ENCODE measurements at regions not wholly inside any gene's neighbourhood (a gene's known extent, or its start where the extent isn't known, plus 50 kb on each side); places are given as distances from the start of the nearest gene placed in this dataset.

DNA sequence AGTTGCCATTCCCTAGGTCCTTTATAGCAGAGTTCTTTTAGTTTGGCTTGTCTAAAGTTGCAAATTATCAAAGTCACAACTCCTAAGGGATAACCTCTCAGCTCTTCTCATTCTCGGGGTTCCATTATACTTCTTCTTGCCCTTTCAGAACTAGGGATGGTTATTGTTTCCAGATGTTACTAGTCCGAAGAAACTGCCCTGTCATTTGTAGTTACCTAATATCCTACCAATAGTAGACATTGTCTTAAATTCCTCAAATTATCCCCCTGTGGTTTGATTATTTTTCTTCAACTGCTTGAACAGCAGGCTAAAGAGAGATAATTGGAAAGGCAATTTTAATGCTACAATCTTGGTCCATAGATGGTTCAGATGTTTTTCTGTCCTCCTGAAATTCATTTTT, 709.8 kb downstream of the KCTD16 start:
- DNase-seq = no peak
- intact Hi-C loops (cut with DNase I, micrococcal nuclease) = no loop called here
- ATAC-seq = no peak

DNA sequence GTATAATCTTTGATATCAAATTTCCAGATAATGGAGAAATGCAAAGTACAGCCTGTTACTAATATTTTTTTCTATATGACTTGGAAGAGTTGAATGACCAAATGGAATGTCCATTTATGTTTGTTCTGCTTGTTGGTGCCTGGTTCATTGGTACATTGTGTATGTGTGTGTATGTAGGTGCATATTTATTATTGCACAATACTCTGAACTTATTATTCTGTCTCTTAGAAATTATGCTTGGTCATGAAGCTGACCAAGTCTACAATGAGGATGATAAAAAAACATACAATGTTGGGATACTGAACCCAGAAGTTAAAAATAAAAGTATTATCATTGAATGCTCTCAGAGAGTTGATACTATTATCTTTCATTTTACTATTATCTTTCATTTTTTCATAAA, 706.3 kb downstream of the KCTD16 start:
- DNase-seq (no peak), ATAC-seq (no peak)
- intact Hi-C loops (cut with DNase I, micrococcal nuclease) = no loop called here

DNA sequence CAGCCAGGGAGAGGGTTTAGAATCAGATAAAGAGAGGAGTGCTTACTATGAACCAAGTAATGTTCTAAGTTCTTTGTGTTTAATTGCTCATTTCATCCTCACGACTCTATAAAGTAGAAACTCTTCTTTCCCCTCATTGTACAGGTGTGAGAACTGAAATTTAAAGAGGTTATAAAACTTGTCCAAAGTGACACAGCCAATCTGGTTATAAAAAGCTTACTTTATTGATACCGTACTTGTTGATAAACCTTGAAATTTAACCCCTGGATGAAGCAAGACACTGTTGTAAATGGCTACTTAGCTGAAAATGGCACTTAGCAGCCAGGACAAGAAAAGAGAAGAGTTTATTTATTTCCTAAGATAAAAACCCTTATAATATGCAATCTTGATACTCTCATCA, 702.4 kb downstream of the KCTD16 start:
- peak; percentile 61 for ATAC-seq

DNA sequence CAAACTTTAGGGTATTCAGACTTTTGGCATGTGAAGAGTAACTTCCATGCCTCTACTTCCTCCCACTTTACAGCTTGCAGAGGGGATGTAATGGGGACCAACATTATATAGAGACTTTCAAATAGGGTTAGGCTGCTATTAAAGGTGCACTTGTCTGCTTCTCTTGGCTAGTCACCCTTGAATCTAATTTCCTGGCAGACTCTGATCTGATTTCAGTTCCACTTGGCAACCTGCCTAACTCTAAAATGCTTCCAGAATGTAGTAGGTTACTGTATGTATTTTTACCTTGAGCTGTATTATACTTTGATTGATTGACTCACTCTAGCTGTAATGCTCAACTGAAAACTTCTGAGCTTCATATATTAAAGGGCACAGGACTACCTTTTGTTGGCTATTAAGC, 693.4 kb downstream of the KCTD16 start:
- ATAC-seq (peak; percentile 62), DNase-seq (no peak)
- intact Hi-C loops (cut with DNase I, micrococcal nuclease) = no loop called here

More for the DNA sequence above, 702.4 kb downstream of the KCTD16 start:
- intact Hi-C loops (cut with DNase I, micrococcal nuclease) = no loop called here
- no peak for DNase-seq

DNA sequence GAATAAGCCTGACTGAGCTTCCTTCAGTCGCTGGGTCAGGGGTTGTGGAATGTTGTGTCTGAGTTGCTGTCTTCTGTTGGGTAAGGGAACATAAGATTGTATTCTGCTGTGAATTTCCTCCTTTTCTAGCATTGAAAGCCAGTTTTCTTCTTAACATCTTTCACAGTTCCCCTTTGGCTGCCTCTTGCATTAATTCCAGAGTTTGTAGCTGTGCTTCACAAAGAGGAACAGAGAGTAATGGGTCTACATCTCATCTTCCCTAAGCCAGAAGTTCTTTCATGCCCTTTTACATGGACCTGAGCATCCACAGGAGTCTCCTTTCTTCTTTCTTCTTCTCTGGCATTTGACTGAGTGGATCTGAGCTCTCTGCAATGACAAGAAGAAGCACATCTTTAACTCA, 686.8 kb downstream of the KCTD16 start:
- DNase-seq (no peak), ATAC-seq (no peak)
- intact Hi-C loops (cut with DNase I, micrococcal nuclease) = no loop called here

DNA sequence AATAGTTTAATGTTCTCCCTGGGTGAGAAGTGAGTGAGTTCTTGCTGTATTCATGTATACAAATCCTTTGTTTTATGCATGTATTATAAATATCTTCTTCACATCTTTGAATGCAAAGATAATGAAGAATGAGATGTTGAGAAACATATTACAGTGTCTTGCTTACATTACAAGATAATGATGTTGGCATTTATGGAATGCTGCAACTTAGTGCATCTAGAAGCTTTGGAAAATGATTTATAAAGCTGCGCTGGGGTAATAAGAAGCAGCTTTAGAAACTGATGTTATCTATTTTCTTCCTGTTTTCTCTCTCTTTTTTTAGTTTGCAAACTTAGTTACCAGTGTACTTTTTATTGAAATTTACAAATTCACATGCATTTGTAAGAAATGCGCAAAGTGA, 673.4 kb downstream of the KCTD16 start:
- DNase-seq (no peak), ATAC-seq (no peak)
- intact Hi-C loops (cut with DNase I, micrococcal nuclease) = no loop called here

DNA sequence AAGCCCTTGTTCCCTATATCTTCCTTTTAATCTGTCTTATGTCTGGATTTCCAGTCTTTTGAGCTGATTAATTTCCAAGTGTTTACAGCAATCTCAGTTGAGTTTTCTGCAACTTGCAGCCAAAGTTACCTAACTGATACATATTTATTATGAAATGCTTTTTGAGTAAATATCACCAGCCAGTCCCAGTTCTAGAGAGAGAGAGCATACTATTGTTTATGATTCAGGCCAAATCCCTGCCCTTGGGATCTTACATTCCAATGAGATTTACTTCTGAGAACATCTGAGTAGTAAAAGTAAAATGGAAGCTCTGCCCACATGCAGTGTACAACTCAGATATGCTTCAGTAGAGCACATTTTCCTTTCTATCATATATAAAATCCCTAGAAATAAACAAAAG, 661.7 kb downstream of the KCTD16 start:
- ATAC-seq = no peak
- DNase-seq = no peak
- intact Hi-C loops (cut with DNase I, micrococcal nuclease) = no loop called here

DNA sequence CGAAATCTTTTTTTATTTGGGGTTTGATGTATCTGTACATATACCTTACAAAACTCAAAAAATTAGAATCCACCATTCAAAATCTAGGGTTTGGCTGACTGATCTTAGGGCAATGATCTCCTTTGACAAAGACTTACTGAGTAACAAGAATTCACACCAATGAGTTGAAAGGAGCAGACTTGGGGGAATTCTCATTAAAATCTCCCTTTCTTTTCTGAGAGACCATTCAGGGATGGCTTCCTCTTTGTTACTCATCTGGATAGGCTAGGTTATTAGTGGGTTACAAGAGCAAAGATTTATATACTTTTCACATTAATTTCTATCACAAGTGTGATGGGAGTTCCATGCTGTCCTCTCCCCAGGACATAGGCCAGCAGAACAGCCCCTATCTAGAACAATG, 661.0 kb downstream of the KCTD16 start:
- no peak for DNase-seq
- ATAC-seq = no peak
- intact Hi-C loops (cut with DNase I, micrococcal nuclease) = no loop called here

DNA sequence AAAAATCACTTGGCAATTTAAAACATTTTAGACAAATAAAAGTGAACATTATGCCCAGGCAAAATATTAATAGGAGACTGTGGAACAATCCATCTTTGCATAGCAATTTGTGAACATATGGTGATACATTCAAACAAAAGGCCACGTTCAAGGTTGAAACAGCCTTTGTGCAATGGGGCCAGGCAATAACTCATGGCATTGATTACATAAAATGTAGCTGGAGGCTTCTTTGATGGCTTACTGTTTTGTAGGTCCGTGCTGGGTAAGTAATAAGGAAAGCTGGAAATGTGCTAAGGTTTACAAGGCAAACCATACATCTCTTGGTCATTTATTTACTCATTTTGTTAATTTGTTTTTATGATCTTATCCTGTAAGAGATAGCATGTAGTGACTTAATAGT, 651.8 kb downstream of the KCTD16 start:
- peak; percentile 79 for ATAC-seq
- intact Hi-C loops (cut with DNase I, micrococcal nuclease) = no loop called here

DNA sequence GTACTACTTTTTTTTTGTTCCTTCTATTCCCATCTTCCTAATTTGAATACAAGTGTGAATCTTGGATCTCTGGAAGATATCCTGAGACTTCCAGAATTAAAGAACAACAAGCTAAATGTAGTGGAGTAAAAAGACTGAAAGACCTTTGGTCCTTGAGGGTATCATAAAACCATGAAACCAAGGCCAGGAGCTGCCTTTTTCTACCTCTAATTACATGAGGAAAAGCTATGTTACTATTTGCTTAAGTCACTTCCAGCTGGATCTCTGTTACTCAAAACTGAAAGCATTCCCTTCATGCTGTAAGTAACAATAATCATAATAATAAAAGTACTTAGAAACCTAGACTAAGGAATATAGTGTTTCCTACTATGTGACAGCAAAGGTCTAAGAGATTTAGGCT, 649.6 kb downstream of the KCTD16 start:
- DNase-seq = no peak
- intact Hi-C loops (cut with DNase I, micrococcal nuclease) = no loop called here
- ATAC-seq = peak; percentile 97

More for the DNA sequence above, 651.8 kb downstream of the KCTD16 start:
- DNase-seq = no peak

DNA sequence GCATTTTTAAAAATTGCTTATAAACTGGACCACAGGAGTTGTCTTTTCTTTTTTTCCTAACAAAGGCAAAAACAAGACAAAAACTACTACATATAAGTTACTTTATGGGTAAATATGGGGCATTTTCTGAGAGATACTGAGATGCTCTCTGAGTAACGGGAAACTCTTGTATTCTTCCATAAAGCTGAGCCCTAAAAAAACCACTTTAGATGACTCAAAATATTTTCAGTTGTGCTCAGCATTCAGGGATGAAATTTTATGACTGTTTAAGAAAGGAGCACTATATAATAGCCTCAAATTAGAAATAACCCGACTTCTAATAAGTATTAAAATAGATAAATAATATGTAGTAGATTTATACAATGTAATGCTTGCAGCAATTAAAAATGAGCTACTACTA, 644.5 kb downstream of the KCTD16 start:
- ATAC-seq (no peak), DNase-seq (no peak)
- intact Hi-C loops (cut with DNase I, micrococcal nuclease) = no loop called here

DNA sequence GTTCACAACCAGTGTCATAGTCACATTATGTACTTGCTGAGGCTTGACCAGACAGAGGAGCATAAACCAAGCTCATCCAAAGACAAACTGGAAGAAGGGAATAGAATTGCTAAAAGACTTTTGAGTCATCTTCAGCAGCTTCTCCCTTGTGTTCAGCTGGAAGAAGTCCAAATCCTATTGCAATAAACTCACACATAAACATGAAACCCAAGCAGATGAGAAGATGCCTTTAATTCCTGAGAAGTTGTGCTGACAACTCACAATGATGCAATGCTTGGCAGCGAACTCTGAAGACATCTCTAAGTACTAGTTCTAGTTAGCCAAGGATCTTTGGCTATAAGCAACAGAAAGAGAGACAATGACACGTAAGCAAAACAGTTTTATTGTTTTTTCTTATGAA, 642.1 kb downstream of the KCTD16 start:
- ATAC-seq (no peak), DNase-seq (no peak)
- intact Hi-C loops (cut with DNase I, micrococcal nuclease) = no loop called here

DNA sequence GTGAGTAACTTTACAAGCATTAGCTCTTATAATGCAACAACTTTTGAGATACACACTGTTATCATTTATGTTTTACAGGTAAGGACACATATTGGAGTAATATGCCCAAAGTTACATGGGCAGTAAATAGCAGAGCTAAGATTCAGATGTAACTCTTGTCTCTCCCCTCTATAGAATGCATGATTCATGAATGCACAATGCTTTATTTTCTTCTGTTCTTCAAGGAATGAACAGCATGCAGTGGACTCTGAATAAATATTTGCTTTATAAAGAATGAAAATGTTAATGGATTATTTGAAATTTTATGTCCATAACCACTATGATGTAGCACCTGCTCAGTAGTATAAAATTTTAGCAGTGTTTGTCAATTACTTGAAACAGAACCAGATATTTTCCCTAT, 629.5 kb downstream of the KCTD16 start:
- ATAC-seq (no peak), DNase-seq (no peak)

DNA sequence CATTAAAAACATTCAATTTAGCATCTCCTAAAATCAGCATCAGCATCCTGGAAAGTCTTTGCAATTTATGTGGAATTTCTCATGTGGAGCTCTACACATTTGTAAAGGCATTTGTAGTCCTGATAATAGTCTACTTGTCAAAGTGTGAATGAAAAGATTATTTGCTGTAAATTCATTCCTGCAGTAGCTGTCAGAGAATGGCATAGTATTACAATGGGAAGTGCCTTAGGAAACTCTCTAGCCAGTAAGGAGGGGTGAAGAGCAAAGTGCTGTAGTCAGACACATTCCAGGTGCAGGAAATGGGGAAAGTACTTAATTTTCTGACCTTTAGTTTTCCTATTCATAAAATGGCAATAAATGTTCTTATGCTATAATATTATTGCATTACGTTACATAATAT, 627.9 kb downstream of the KCTD16 start:
- DNase-seq (no peak), ATAC-seq (no peak)
- intact Hi-C loops (cut with DNase I, micrococcal nuclease) = no loop called here

More for the DNA sequence above, 629.5 kb downstream of the KCTD16 start:
- intact Hi-C loops (cut with DNase I, micrococcal nuclease) = no loop called here

DNA sequence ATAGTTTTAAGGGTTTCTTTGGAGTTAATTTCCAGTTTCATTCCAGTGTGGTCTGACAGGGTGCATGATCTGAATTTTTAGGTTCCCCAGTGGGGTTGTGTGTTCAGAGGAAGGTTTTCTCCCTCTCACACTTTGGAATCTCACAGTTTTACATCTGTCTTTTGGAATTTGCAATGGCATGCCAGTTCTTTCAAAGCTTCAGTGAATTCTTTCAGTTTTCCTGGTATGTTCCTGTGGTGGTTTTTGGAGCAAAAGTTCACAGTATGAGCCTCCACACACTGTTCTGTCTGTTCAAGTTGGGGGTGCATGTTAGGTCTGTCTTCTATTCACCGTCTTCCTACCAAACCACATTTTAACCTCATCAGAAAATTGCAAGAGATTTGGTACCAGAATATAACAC, 624.2 kb downstream of the KCTD16 start:
- ATAC-seq (no peak), DNase-seq (no peak)
- intact Hi-C loops (cut with DNase I, micrococcal nuclease) = no loop called here

DNA sequence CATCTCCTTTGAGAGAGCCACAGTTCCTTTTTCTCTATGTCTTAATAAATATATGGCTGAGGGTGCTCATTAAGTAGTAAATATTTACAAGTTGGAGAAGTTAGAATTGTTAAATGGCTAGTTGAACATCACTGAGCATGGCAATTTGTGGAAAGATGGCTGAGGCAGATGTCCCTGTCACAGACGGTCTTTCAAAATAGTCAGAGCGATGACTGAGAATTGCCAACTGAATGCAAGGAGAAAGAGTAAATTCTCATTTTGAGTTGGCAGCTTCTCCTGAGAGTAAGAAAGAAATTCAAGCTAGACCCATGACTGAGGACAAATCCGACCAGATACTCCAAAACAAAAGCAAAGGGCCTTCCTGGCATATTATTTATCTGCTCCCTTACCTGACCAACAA, 617.9 kb downstream of the KCTD16 start:
- intact Hi-C loops (cut with DNase I, micrococcal nuclease) = no loop called here
- no peak for DNase-seq
- ATAC-seq = no peak

DNA sequence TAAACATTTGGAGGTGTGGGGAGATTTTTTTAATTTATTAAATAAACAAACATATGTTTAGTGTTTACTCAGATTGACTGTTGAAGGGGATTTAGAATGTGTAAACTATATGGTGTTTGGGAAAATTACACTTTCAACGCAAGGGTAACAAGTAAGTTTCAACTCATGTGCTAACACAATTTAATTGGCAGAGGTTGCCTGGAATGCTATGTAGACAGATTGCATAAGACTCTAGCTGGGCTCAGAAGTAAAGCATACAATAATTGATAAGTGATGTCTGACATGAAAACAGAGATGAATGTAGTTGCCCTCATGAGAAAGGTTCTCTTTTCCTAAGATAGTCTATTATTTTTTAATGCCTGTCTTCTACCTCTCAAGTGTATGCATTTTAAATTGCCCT, 617.4 kb downstream of the KCTD16 start:
- intact Hi-C loops (cut with DNase I, micrococcal nuclease) = no loop called here
- DNase-seq (no peak), ATAC-seq (no peak)

DNA sequence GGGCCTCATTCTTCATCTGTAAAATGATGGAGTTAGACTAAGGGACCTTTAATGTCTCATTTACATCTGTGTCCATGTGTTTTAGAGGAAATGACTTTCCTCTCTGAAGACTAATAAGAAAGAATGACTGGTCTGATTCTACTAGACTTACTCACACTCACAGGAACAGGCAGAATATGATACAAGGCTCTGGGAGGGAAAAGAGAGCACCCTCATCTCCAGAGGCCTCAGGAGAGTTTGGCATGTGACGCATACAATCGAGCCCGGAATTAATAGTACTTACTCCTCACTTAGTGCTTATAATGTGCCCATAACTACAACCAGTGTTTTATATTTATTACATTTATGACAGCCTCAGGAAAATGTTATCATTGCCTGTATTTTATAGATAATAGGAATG, 608.7 kb downstream of the KCTD16 start:
- ATAC-seq (no peak), DNase-seq (no peak)
- intact Hi-C loops (cut with DNase I, micrococcal nuclease) = no loop called here

DNA sequence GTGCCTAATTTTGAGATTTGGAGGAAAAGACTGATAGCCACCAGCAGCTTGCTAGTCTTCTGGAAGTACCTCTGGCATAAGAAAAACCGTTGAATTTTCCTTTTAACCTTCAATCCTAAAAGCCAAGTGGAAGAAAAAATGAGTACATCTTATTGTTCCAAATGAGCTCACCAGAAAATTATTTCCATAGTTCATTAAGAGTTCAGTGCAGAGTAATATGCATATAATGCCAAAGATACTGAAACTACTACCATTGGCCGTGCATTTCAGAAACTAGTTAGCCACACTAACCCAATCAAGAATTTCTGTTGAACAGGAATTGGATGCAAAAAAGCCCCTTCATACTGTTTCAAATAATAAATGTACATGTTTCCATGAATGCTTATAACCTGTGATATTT, 607.9 kb downstream of the KCTD16 start:
- DNase-seq (no peak), ATAC-seq (no peak)
- intact Hi-C loops (cut with DNase I, micrococcal nuclease) = no loop called here

DNA sequence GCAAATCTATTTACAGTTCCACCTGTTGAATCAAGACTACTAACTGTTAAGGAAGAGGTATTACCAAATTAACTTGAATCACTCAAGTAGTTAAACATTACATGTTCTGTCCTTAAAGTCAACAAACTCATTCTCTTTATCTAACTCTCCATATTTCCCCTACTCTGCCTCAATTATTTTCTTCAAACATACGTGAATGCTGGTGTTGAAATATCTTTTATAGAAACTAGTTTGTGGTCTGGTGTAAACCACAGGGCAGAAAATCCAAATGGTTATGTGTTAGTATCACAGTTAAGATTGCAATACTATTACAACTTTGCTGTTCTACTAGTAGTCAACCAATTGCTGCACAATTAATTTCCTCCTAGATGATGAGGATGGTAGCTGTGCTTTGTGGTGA, 603.5 kb downstream of the KCTD16 start:
- ATAC-seq (no peak), DNase-seq (no peak)
- intact Hi-C loops (cut with DNase I, micrococcal nuclease) = no loop called here

DNA sequence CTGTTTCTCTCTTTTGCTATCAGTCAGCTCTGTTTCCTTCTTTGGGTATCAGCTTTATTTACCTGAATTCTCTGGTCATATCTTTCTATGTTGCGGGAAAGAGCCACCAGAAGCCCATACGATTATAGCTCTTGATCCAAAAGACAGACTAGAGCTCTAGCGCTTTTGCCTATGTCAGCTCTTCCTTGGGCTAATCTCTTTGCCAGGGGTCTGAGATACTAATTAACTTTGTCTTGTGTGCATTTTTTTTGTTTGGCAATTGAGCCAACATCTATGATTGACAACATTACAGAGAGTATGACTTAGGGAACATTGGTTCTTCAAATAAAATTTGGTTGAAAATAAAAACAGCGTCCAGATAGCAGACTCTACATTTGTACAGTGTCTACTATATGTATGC, 603.0 kb downstream of the KCTD16 start:
- ATAC-seq = no peak
- intact Hi-C loops (cut with DNase I, micrococcal nuclease) = no loop called here

DNA sequence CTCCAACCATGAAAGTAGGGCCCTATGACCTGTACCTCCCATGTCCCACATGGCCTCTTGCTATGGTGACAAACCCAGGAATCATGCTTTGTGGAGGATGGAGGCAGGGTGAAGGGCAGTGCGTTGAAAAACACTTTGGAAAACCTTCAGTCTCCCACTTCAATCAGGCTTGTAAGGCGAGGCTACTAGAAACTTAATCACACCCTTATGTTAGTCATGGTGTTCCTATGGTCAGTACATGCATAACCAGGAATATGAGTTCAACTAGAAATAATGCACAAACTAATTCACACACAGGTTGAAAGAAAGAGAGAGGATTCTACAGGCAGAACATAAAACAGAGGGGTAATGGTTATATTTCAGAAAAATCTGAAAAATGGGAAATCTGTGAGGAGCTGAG, 601.1 kb downstream of the KCTD16 start:
- intact Hi-C loops (cut with DNase I, micrococcal nuclease) = no loop called here
- no peak for ATAC-seq
- DNase-seq = no peak

More for the DNA sequence above, 603.0 kb downstream of the KCTD16 start:
- DNase-seq = no peak
